ENCODE measurements at regions not wholly inside any gene's neighbourhood (a gene's known extent, or its start where the extent isn't known, plus 50 kb on each side); places are given as distances from the start of the nearest gene placed in this dataset.

- TF ChIP-seq CTCF (IDR thresholded peaks at IDR 0.05; ENCODE audit: low read length) (no peak), EZH2 (optimal IDR thresholded peaks at IDR 0.05; ENCODE audit: low read depth, low read length) (no peak), EZH2phosphoT487 (IDR thresholded peaks at IDR 0.05; ENCODE audit: low read length) (no peak)
Observed at GRCh38 chr12:17982556-17982955, 107.4 kb downstream of the RERGL start.

All from MM.1S (cell line).